GM18873 (cell line): ENCODE measurements at regions not wholly inside any gene's neighbourhood (a gene's known extent, or its start where the extent isn't known, plus 50 kb on each side); places are given as distances from the start of the nearest gene placed in this dataset.
"Not testable (repeated sequence)": the region's sequence is repeated elsewhere in the genome, so short reads cannot be mapped to it uniquely, and the experiment has no call there.

Source experiments
- ATAC-seq: cut with Tn5 transposase; IDR thresholded peaks from one replicate; pipeline ENCODE4 v1.9.1; 2021; ENCODE audit warnings: mild to moderate bottlenecking, moderate library complexity, moderate number of reproducible peaks; ENCODE audit not compliant: unreplicated experiment, low FRiP score

DNA sequence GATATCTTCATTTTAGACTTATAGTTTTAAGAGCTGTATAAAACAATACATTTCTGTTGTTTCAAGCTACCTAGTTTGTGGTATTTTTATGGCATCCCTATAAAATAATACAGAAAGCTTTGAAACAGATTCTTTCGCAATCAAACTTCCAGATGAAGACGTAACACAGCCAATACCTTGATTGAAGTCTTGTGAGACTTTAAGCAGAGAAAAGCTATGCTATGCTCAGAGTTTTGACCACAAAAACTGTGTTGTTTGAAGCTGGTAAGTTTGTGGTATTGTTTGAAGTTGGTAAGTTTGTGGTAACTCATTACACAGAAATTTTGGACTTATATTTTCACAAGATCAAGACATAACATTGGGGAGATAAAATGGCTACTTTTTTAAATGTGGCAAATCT, 201.8 kb upstream of the UGT8 start:
- ATAC-seq = no peak

DNA sequence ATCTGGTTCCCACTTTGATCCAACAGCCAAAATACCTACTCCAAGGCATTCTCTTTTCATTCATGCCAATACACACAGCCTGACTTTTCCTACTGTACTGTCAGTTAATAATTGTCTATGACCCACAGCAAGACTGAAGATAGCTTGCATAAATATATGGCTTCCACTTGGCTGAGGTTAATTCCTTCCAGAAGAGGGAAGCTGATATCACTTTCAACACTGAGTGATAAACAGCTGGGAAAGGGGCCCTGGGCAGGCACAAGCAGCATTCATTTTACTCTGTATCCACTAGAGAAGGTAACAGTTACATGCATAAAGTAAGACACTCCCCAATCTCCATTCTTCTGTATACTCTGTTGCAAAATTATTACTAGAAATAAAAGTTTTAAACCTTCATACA, 200.2 kb upstream of the UGT8 start:
- no peak for ATAC-seq

DNA sequence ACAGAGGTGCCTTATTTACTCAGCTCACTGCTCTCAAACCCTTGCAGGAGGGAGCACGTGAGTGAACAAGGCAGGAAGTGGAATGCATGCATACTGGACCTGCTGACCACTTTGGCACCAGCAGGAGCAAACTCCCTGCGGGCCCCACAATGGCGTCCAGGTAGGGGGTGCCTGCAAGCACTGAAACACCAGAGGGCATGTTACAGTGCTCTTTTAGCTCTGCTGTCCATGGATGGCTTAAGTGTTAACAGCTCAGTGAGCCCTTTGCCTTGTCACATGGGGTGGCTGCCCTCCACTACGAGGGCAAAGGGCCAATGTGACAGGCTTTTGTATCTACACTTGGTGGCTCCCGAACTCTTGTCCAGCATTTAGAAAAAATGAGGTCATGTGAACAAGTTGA, 199.5 kb upstream of the UGT8 start:
- no peak for ATAC-seq

GRCh38 chr4:114400531-114400930, 198.1 kb upstream of the UGT8 start:
- ATAC-seq = no peak

DNA sequence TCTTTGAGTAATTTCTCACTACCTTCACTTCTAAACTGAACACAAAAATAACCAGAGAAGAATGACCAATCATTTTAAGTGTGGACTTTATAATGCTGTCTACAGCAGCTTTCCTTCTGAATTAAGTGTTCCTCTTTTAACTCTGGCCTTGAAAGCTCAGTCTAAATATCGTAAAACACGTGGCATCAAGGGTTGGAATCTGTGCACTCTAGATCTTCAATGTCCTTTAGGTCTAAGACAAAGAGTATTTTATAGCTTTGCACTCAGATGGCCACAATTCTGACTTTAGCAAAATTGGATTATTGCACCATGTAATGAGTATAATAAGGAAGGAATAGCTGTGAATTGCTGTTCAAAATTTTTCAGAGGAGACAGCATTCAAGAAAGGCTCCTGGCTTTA, 197.1 kb upstream of the UGT8 start:
- no peak for ATAC-seq

DNA sequence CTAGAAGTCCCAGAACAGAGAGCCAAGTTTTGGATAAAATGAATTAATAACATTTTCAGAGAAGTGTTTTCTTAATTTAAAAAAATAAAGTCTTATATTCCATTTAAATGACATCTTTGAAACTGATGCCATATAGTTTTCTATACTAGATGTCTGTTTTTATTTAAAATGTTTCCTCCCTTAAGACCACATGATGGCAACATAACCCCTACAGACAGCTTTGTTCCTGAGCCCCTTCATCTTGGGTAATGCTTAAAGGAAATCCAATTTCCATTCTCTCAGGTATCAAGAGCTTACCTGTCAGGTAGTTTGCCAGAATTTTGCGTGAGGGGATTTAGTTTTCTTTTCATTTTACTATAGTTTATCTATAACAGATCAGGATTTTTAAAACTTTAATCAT, 181.4 kb upstream of the UGT8 start:
- ATAC-seq = no peak

DNA sequence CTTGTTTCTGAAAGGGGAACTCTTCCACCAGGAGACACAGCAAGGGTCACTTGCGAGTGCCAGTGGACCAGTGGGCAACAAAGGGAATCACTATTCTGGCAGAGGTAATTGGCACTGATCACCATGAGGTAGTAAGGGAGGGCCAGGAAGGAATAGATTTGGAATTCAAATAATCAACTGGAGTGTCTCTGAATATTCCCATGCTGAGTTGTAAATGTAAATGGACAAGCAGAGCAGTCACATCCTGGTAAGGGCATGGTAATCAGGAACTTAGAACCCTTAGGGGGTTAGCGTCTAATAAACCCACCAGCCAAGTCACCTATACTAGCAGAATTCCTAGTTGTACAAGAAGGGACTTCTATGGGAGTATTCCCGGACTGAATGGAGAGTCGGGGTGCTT, 178.5 kb upstream of the UGT8 start:
- ATAC-seq = no peak

GRCh38 chr4:114423582-114423981, 175.0 kb upstream of the UGT8 start:
- ATAC-seq = peak; percentile 99

GRCh38 chr4:114435116-114435515, 163.5 kb upstream of the UGT8 start:
- no peak for ATAC-seq

GRCh38 chr4:114442856-114443255, 155.8 kb upstream of the UGT8 start:
- no peak for ATAC-seq

DNA sequence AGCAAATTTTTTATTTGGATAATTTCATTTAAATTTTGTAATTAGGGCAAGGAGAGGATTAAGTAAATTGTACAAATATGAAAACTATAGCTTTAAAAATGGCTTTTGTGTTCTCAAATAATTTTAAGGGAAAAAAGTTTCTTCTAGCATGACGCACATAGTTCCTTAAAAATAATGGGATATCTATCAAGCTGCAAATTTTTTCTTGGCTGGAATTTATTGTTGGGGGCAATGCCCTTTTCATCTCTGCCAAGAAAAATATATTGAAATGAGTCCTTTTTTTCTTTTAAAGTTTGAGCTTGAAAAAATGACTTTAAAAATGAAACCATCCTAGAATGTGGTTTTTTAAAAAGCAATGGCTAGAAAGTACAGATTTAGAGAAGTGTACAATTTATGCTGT, 154.4 kb upstream of the UGT8 start:
- ATAC-seq = no peak

DNA sequence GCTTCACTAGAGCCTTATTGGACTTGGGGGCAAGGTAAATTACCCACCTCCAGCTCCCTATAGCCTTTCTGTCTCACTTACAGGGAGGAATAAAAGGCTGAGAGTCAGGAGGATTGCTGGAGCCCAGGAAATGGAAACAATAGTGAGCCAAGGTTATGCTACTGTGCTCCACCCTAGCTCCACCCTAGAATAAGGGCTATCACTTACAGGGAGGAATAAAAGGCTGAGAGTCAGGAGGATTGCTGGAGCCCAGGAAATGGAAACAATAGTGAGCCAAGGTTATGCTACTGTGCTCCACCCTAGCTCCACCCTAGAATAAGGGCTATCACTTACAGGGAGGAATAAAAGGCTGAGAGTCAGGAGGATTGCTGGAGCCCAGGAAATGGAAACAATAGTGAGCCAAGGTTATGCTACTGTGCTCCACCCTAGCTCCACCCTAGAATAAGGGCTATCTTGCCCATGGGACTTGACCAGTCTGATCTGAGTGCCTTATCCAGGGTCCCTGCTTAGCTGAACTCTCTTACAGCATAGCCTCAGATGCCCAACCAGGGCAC, 150.6 kb upstream of the UGT8 start:
- ATAC-seq = not testable (repeated sequence)

- ATAC-seq = no peak
Measured at GRCh38 chr4:114458728-114459127, 139.9 kb upstream of the UGT8 start.

DNA sequence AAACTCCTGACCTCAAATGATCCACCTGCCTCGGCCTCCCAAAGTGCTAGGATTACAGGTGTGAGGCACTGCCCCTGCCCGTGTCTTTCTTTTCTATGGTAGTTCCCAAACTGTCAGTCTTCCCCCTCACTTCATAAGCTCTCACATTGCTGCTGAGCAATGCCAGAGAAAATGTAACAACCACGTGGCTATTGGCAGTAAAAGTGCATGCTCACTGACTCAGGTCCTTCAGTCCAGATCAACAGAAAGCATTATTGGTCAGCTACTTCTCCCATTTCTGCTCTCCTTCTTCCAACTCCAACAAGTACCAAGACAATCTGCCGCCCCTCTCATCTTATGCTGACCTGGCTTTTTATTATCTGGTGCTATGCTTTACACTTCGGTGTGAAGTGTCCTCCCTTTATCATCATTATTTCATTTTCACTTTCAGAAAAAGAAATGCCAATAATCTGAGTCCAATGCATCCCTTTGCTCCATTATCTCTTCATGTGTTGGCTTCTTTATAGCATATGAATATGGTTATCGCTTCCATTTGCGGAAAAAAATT, 133.8 kb upstream of the UGT8 start:
- ATAC-seq = no peak

DNA sequence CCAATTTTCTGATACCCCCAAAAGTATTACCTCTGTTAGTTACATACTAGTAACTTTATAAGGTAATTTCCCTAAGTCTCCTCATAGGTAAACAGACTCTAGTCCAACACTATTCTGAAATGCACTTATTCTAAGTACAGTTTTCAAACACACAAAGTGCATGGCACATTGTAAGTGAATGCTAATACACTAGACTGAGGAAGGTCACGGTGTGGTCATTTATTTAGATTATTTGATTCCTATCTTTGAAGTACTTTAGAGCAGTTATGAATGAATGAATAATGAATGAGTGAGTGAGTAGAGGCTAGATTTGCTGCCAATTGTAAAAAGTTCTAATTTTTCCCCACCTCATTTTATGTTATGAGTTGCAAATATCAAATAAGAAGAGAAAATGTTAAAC, 132.8 kb upstream of the UGT8 start:
- ATAC-seq = no peak

GRCh38 chr4:114466299-114466698, 132.3 kb upstream of the UGT8 start:
- no peak for ATAC-seq

- no peak for ATAC-seq
Measured at GRCh38 chr4:114472269-114473032, 126.2 kb upstream of the UGT8 start.

GRCh38 chr4:114474188-114474800, 124.3 kb upstream of the UGT8 start:
- ATAC-seq = no peak

- no peak for ATAC-seq
Measured at GRCh38 chr4:114476310-114476709, 122.3 kb upstream of the UGT8 start.

GRCh38 chr4:114479595-114479994, 119.0 kb upstream of the UGT8 start:
- ATAC-seq = no peak

- ATAC-seq = no peak
Measured at GRCh38 chr4:114481856-114482255, 116.8 kb upstream of the UGT8 start.

GRCh38 chr4:114487101-114487500, 111.5 kb upstream of the UGT8 start:
- ATAC-seq = no peak
